ENCODE measurements at regions not wholly inside any gene's neighbourhood (a gene's known extent, or its start where the extent isn't known, plus 50 kb on each side); places are given as distances from the start of the nearest gene placed in this dataset.
"Not testable (repeated sequence)": the region's sequence is repeated elsewhere in the genome, so short reads cannot be mapped to it uniquely, and the experiment has no call there.

DNA sequence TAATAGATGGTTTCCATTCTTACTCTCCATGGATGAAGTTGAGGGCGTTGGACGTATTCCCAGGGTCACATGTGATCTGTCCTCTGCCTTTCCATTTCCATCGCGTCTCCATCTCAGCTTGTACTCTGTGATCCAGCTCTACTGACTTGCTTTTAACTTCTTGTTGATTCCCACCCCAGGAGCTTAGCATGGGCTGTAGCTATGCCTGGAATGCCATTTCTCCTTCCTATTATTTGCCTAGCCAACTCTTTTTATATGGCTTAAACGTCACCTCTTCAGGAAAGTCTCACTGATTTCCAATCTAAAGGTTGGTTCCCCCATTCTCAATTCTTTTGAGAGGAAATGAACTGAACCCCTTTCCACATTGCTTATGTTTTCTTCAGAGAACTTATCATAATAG is 475.9 kb downstream of the XYLT1 start:
- no peaks in the 10 kb centered on the region for H3K9me3 ChIP-seq (ENCODE audit: severe bottlenecking)
- H3K36me3 ChIP-seq (ENCODE audit: low read depth) = no peaks in the 10 kb centered on the region
- H3K4me1 ChIP-seq (ENCODE audit: insufficient read depth, poor library complexity, severe bottlenecking) = no peaks in the 10 kb centered on the region
- H3K4me3 ChIP-seq (ENCODE audit: severe bottlenecking) = no peak overlapping the region
- no peak overlapping the region for H3K27ac ChIP-seq (ENCODE audit: poor library complexity, severe bottlenecking)
- TF ChIP-seq, protein P1, sequence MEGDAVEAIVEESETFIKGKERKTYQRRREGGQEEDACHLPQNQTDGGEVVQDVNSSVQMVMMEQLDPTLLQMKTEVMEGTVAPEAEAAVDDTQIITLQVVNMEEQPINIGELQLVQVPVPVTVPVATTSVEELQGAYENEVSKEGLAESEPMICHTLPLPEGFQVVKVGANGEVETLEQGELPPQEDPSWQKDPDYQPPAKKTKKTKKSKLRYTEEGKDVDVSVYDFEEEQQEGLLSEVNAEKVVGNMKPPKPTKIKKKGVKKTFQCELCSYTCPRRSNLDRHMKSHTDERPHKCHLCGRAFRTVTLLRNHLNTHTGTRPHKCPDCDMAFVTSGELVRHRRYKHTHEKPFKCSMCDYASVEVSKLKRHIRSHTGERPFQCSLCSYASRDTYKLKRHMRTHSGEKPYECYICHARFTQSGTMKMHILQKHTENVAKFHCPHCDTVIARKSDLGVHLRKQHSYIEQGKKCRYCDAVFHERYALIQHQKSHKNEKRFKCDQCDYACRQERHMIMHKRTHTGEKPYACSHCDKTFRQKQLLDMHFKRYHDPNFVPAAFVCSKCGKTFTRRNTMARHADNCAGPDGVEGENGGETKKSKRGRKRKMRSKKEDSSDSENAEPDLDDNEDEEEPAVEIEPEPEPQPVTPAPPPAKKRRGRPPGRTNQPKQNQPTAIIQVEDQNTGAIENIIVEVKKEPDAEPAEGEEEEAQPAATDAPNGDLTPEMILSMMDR (IDR thresholded peaks at IDR 0.05; ENCODE audit: poor library complexity, severe bottlenecking) = no peak
- no peak for DNase-seq (ENCODE audit: low spot score)
- no peak for ATAC-seq (ENCODE audit: low read depth)
- H3K27me3 ChIP-seq (ENCODE audit: insufficient read depth, poor library complexity, severe bottlenecking) = no peaks in the 10 kb centered on the region

DNA sequence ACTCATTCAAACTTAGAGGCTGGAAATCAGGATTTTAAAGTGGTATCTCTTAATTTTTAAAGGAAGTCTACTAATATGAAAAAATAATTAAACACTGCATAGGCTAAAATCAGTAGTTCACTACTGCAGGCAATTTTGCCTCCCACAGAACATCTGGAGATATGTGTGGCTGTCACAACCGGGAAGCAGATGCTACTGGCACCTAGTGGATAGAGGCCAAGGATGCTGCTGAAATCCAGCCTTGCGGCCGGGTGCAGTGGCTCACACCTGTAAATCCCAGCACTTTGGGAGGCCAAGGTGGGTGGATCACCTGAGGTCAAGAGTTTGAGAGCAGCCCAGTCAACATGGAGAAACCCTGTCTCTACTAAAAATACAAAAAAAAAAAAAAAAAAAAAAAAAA is 473.9 kb downstream of the XYLT1 start:
- TF ChIP-seq, protein P1 (IDR thresholded peaks at IDR 0.05; ENCODE audit: poor library complexity, severe bottlenecking) = no peak
- Histone ChIP-seq H3K4me3 (ENCODE audit: severe bottlenecking) (no peak overlapping the region), H3K36me3 (ENCODE audit: low read depth) (no peaks in the 10 kb centered on the region), H3K4me1 (ENCODE audit: insufficient read depth, poor library complexity, severe bottlenecking) (no peaks in the 10 kb centered on the region), H3K27me3 (ENCODE audit: insufficient read depth, poor library complexity, severe bottlenecking) (no peaks in the 10 kb centered on the region), H3K27ac (ENCODE audit: poor library complexity, severe bottlenecking) (no peak overlapping the region), H3K9me3 (ENCODE audit: severe bottlenecking) (no peaks in the 10 kb centered on the region)
- DNase-seq (ENCODE audit: low spot score) (no peak), ATAC-seq (ENCODE audit: low read depth) (no peak)

DNA sequence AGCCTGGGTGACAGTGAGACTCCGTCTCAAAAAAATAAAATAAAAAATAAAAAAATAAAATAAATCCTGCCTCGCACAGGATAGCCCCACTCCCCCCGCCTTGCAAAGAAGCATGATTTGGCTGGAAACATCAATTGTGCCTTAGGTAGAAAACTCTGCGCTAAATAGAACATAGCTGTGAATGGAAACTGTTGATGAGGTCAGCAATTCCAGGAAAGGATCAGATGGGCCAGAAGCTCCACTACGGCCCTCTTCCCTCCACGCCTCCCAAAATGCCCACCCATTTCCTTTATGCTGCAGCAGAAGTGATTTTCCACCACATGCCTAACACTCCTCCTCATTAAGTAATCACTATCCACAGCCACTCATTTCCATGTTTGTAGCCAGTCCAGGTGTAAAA is 473.4 kb downstream of the XYLT1 start:
- Histone ChIP-seq H3K9me3 (ENCODE audit: severe bottlenecking) (no peaks in the 10 kb centered on the region), H3K4me3 (ENCODE audit: severe bottlenecking) (no peak overlapping the region), H3K27me3 (ENCODE audit: insufficient read depth, poor library complexity, severe bottlenecking) (no peaks in the 10 kb centered on the region), H3K36me3 (ENCODE audit: low read depth) (no peaks in the 10 kb centered on the region), H3K4me1 (ENCODE audit: insufficient read depth, poor library complexity, severe bottlenecking) (no peaks in the 10 kb centered on the region), H3K27ac (ENCODE audit: poor library complexity, severe bottlenecking) (no peak overlapping the region)
- DNase-seq (ENCODE audit: low spot score) = no peak
- TF ChIP-seq, protein P1 (IDR thresholded peaks at IDR 0.05; ENCODE audit: poor library complexity, severe bottlenecking) = no peak
- no peak for ATAC-seq (ENCODE audit: low read depth)

DNA sequence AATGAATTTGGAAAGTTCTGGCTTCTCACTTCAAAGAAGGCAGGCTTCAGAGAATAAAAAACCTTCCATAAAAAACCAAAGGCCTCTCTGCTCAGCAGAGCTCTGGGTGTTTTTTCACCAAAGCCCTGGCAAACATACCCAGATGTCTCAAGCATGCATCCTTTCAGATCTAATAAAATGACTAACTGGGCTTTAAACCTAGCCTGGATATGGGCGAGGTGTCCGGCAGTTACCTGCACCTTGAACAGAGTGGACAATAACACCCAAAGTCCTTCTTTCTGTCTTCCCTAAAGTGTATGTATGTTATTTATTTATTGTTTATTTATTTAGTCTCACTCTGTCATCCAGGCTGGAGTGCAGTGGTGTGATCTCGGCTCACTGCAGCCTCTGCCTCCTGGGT is 469.3 kb downstream of the XYLT1 start:
- TF ChIP-seq, protein P1 (IDR thresholded peaks at IDR 0.05; ENCODE audit: poor library complexity, severe bottlenecking) = no peak
- no peak for DNase-seq (ENCODE audit: low spot score)
- Histone ChIP-seq H3K27ac (ENCODE audit: poor library complexity, severe bottlenecking) (no peak overlapping the region), H3K27me3 (ENCODE audit: insufficient read depth, poor library complexity, severe bottlenecking) (no peaks in the 10 kb centered on the region), H3K4me3 (ENCODE audit: severe bottlenecking) (no peak overlapping the region), H3K9me3 (ENCODE audit: severe bottlenecking) (no peaks in the 10 kb centered on the region), H3K4me1 (ENCODE audit: insufficient read depth, poor library complexity, severe bottlenecking) (no peaks in the 10 kb centered on the region), H3K36me3 (ENCODE audit: low read depth) (no peaks in the 10 kb centered on the region)
- ATAC-seq (ENCODE audit: low read depth) = no peak

DNA sequence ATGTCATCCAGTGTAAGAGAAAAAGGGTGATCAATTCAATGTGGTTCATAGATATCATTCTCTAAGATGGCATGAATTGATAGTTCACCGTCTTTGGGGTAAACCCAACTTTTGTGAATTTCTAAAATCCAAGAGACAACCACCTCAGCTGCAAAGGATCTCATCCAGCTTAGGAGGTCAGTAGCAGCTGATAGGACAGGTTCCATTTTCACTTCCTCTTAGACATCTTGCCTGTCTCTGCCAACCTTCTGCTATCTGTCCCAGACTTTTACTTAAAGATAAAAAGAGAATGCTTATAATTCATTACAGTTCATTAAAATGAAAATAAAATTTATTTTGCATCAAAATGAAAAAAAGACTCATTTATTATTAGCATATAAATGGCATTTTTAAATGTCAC is 468.2 kb downstream of the XYLT1 start:
- Histone ChIP-seq H3K27ac (ENCODE audit: poor library complexity, severe bottlenecking) (no peak overlapping the region), H3K4me3 (ENCODE audit: severe bottlenecking) (no peak overlapping the region), H3K9me3 (ENCODE audit: severe bottlenecking) (no peaks in the 10 kb centered on the region), H3K4me1 (ENCODE audit: insufficient read depth, poor library complexity, severe bottlenecking) (no peaks in the 10 kb centered on the region), H3K36me3 (ENCODE audit: low read depth) (no peaks in the 10 kb centered on the region), H3K27me3 (ENCODE audit: insufficient read depth, poor library complexity, severe bottlenecking) (no peaks in the 10 kb centered on the region)
- DNase-seq (ENCODE audit: low spot score) (no peak), ATAC-seq (ENCODE audit: low read depth) (no peak)
- TF ChIP-seq, protein P1 (IDR thresholded peaks at IDR 0.05; ENCODE audit: poor library complexity, severe bottlenecking) = no peak

DNA sequence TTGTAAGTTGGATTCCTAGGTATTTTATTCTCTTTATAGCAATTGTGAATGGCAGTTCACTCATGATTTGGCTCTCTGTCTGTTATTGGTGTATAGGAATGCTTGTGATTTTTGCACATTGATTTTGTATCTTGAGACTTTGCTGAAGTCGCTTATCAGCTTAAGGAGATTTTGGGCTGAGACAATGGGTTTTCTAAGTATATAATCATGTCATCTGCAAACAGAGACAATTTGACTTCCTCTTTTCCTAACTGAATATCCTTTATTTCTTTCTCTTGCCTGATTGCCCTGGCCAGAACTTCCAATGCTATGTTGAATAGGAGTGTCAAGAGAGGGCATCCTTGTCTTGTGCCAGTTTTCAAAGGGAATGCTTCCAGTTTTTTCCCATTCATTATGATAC is 464.8 kb downstream of the XYLT1 start:
- not testable (repeated sequence) for ATAC-seq (ENCODE audit: low read depth)

More for the DNA sequence above, 464.8 kb downstream of the XYLT1 start:
- H3K27ac ChIP-seq (ENCODE audit: poor library complexity, severe bottlenecking); DNase-seq (ENCODE audit: low spot score); H3K27me3 ChIP-seq (ENCODE audit: insufficient read depth, poor library complexity, severe bottlenecking); H3K4me1 ChIP-seq (ENCODE audit: insufficient read depth, poor library complexity, severe bottlenecking); H3K9me3 ChIP-seq (ENCODE audit: severe bottlenecking); H3K36me3 ChIP-seq (ENCODE audit: low read depth); H3K4me3 ChIP-seq (ENCODE audit: severe bottlenecking): not testable (repeated sequence)

Data from RWPE2 (cell line).